T-cell (primary cell): ENCODE measurements at regions not wholly inside any gene's neighbourhood (a gene's known extent, or its start where the extent isn't known, plus 50 kb on each side); places are given as distances from the start of the nearest gene placed in this dataset.
"Not testable (repeated sequence)": the region's sequence is repeated elsewhere in the genome, so short reads cannot be mapped to it uniquely, and the experiment has no call there.

Experiments
- ATAC-seq, 4 experiments: fragments of 200-7000 bp in 3 of 4; fragments of 150-1000 bp in 1 of 4; cut with Tn5 transposase; replicated peaks in 1 of 4; 1 replicate in 3 of 4; 2 replicates in 1 of 4; pipeline ENCODE4 v1.10.0; 2021; ENCODE audit warnings: moderate library complexity in 3 of 4, mild to moderate bottlenecking in 2 of 4, moderate number of reproducible peaks in 1 of 4
- CTCF ChIA-PET, 2 donors: fragments of 300-600 bp; sonication (Branson Sonifier 250); formaldehyde crosslinking; loops; one replicate each; lab custom pipeline; 2022; ENCODE audit warnings: antibody characterized with exemption in 2 of 2; lab: Charles Lee
- POLR2A ChIA-PET, 2 donors: fragments of 300-600 bp; sonication (Branson Sonifier 250); formaldehyde crosslinking; loops; one replicate each; lab custom pipeline; 2022; ENCODE audit warnings: antibody characterized with exemption in 2 of 2; lab: Charles Lee
- DNase-seq, 35 experiments: peaks; one replicate each; pipeline versions ENCODE4 v3.0.0 to v3.0.0-alpha.2; 2013 to 2023
- H3K27ac ChIP-seq: one replicate; pipeline ENCODE4 v1.5.1; 2013; ENCODE audit warnings: low read length
- H3K27me3 ChIP-seq, 2 experiments: replicated peaks in 1 of 2; 1 replicate in 1 of 2; 2 replicates in 1 of 2; pipeline versions ENCODE4 v1.6.1 to v1.7.0; 2013; ENCODE audit warnings: low read length in 1 of 2, mixed read lengths in 1 of 2; ENCODE audit not compliant: control insufficient read depth in 2 of 2, insufficient read depth in 2 of 2; ENCODE audit errors: extremely low read depth in 1 of 2
- H3K36me3 ChIP-seq, 2 donors: 1 replicate in 1 of 2; 2 replicates in 1 of 2; pipeline versions ENCODE4 v1.6.1 to v1.7.0; 2013; ENCODE audit warnings: low read length in 1 of 2; ENCODE audit not compliant: control insufficient read depth in 2 of 2, insufficient read depth in 1 of 2; ENCODE audit errors: extremely low read depth in 1 of 2
- H3K4me1 ChIP-seq, 2 experiments: 1 replicate in 1 of 2; 2 replicates in 1 of 2; pipeline versions ENCODE4 v1.6.1 to v1.7.0; 2013; ENCODE audit warnings: low read length in 2 of 2, mixed read lengths in 1 of 2; ENCODE audit not compliant: insufficient read depth in 2 of 2, control insufficient read depth in 1 of 2; ENCODE audit errors: extremely low read depth in 1 of 2
- H3K4me3 ChIP-seq, 2 donors: 1 replicate in 1 of 2; 2 replicates in 1 of 2; pipeline versions ENCODE4 v1.5.1 to v1.7.0; 2013; ENCODE audit warnings: mild to moderate bottlenecking in 2 of 2, low read length in 1 of 2, moderate library complexity in 1 of 2; ENCODE audit not compliant: control insufficient read depth in 1 of 2; ENCODE audit errors: extremely low read depth in 1 of 2
- H3K9me3 ChIP-seq: 2 replicates; pipeline ENCODE4 v1.7.0; 2013
- H3K27ac Mint-ChIP-seq, 2 donors: one replicate each; pipeline ENCODE4 v1.8.0; 2020 to 2021; ENCODE audit warnings: mild to moderate bottlenecking in 2 of 2, mixed read lengths in 2 of 2
- H3K27me3 Mint-ChIP-seq, 2 donors: one replicate each; pipeline ENCODE4 v1.8.0; 2021 to 2022; ENCODE audit warnings: mixed read lengths in 2 of 2
- H3K36me3 Mint-ChIP-seq: one replicate; pipeline ENCODE4 v1.8.0; 2021; ENCODE audit warnings: mixed read lengths
- H3K4me1 Mint-ChIP-seq, 3 donors: one replicate each; pipeline ENCODE4 v1.8.0; 2020 to 2022; ENCODE audit warnings: mixed read lengths in 3 of 3, mild to moderate bottlenecking in 1 of 3
- H3K4me3 Mint-ChIP-seq, 3 donors: one replicate each; pipeline ENCODE4 v1.8.0; 2020 to 2022; ENCODE audit warnings: mild to moderate bottlenecking in 3 of 3, mixed read lengths in 3 of 3, moderate library complexity in 3 of 3
- H3K9me3 Mint-ChIP-seq, 3 donors: one replicate each; pipeline ENCODE4 v1.8.0; 2020 to 2022; ENCODE audit warnings: mixed read lengths in 3 of 3
- WGBS: methylation state at CpG from one replicate; pipeline ENCODE4 v1.1.5; 2013; ENCODE audit warnings: missing lambda C conversion rate; ENCODE audit not compliant: insufficient coverage; 5-methylcytosine and 5-hydroxymethylcytosine counted together

DNA sequence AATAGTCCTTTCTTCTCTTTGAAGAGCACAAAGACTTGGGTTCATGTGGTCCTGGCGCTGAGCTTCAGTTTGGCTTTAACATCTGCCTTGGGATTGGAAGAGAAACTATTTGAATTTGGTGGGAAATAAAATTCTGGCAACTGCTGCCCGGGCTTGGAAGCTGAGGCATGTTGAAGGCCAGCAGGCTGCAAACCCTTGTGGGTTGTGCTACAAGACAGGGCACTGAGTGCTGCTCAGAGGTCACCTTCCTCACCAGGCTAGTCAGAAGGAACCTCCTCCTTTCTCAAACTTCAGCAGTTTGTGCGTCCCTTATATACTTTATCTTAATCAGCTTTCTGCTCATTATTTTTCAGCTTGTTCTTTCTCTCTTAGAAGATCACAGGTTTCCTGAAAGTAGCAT, 238.4 kb upstream of the TBX18 start:
- DNase-seq (no peak), ATAC-seq (no peak)
- ChIA-PET POLR2A (no interaction called here), CTCF (no interaction called here)
- Mint-ChIP-seq H3K36me3 (no peaks in the 10 kb centered on the region), H3K4me3 (no peak overlapping the region), H3K4me1 (no peaks in the 10 kb centered on the region), H3K9me3 (peaks cover 0 to 14% (median 5%) of the 10 kb centered on the region in 3 donors), H3K27ac (no peak overlapping the region), H3K27me3 (no peaks in the 10 kb centered on the region)
- Histone ChIP-seq H3K27ac (no peak overlapping the region), H3K4me1 (no peaks in the 10 kb centered on the region), H3K27me3 (no peaks in the 10 kb centered on the region), H3K9me3 (no peaks in the 10 kb centered on the region), H3K36me3 (no peaks in the 10 kb centered on the region), H3K4me3 (no peak overlapping the region)
- WGBS = 83% methylated on average over 2 of the region's 3 CpGs

DNA sequence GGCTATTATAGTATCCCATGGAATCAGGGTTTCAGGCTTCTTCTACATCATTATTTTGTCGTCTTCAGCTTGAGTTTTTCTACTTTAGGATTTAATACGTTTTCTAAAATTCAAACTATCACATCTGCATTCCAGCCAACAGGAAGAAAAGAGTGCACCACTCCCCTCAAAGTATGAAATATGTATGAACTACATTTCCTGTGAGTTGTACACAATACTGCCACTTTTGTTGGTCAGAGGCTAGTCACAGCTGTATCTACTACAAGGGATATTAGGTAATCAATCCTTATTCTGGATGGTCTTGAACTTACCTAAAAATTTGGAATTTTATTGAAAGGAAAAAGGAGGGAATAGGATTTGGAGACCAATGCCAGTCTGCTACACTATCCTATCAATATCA, 235.6 kb upstream of the TBX18 start:
- no CpG with 5 or more reads among the region's 2 CpGs for WGBS
- POLR2A ChIA-PET = no interaction called here

DNA sequence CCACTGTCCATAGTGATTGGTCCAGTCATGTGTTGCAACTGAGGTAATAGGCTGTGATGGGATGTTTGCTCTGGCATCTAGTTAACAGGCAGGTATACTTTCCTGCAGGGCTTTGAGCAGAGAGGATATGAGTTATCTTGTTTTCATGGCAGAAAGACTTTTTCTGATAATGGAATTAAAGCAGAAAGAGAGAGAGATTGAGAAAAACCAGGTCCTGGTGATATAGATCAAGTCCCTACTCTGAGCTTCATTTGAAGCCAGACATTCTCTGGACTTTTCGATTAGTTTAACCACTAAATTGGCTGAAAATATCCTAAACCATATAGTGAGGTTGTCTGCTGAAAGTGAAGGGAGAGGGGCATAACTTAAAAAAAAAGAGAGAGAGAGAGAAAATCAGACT, 233.8 kb upstream of the TBX18 start:
- Mint-ChIP-seq H3K9me3 (peaks cover 2 to 15% (median 6%) of the 10 kb centered on the region in 3 donors), H3K4me3 (no peak overlapping the region), H3K27me3 (no peaks in the 10 kb centered on the region), H3K4me1 (no peaks in the 10 kb centered on the region), H3K36me3 (no peaks in the 10 kb centered on the region), H3K27ac (no peak overlapping the region)
- Histone ChIP-seq H3K4me3 (no peak overlapping the region), H3K9me3 (no peaks in the 10 kb centered on the region), H3K36me3 (no peaks in the 10 kb centered on the region), H3K27ac (no peak overlapping the region), H3K27me3 (no peaks in the 10 kb centered on the region), H3K4me1 (no peaks in the 10 kb centered on the region)
- no peak for ATAC-seq
- POLR2A ChIA-PET = no interaction called here
- no peak for DNase-seq
- no CpG with 5 or more reads among the region's 1 CpG for WGBS
- CTCF ChIA-PET = no interaction called here

More for the DNA sequence above, 235.6 kb upstream of the TBX18 start:
- Mint-ChIP-seq H3K36me3 (no peaks in the 10 kb centered on the region), H3K27me3 (no peaks in the 10 kb centered on the region), H3K9me3 (peaks cover 0 to 18% (median 14%) of the 10 kb centered on the region in 3 donors), H3K4me3 (no peak overlapping the region), H3K27ac (no peak overlapping the region), H3K4me1 (no peaks in the 10 kb centered on the region)
- no peaks in the 10 kb centered on the region for H3K36me3 ChIP-seq
- no peaks in the 10 kb centered on the region for H3K4me1 ChIP-seq
- H3K4me3 ChIP-seq = no peak overlapping the region
- no peak overlapping the region for H3K27ac ChIP-seq
- DNase-seq (no peak), ATAC-seq (no peak)
- no peaks in the 10 kb centered on the region for H3K9me3 ChIP-seq
- H3K27me3 ChIP-seq = no peaks in the 10 kb centered on the region
- CTCF ChIA-PET = no interaction called here

DNA sequence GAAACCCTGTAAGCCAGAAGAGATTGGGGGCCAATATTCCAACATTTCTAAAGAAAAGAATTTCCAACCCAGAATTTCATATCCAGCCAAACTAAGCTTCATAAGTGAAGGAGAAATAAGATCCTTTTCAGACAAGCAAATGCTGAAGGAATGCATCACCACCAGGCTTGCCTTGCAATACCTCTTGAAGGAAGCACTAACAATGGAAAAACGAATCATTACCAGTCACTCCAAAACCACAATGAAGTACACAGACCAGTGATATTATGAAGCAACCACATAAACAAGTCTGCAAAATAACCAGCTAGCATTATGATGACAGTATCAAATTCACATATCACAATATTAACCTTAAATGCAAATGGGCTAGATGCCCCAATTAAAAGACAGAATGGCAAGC, 224.4 kb upstream of the TBX18 start:
- not testable (repeated sequence) for H3K4me3 ChIP-seq, H3K9me3 ChIP-seq

DNA sequence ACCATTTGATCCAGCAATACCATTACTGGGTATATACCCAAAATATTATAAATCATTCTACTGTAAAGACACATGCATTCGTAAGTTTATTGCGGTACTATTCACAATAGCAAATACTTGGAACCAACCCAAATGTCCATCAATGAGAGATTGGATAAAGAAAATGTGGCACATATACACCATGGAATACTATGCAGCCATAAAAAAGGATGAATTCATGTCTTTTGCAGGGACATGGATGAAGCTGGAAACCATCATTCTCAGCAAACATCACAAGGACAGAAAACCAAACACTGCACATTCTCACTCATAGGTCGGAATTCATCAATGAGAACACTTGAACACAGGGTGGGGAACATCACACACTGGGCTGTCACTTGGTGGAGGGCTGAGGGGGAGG, 221.1 kb upstream of the TBX18 start:
- H3K9me3 ChIP-seq, H3K27ac Mint-ChIP-seq, H3K4me1 ChIP-seq, DNase-seq, ATAC-seq, H3K27me3 ChIP-seq, H3K36me3 Mint-ChIP-seq, H3K4me3 Mint-ChIP-seq, POLR2A ChIA-PET, H3K4me1 Mint-ChIP-seq, H3K4me3 ChIP-seq, H3K36me3 ChIP-seq, CTCF ChIA-PET, H3K27me3 Mint-ChIP-seq, H3K27ac ChIP-seq: not testable (repeated sequence)
- H3K9me3 Mint-ChIP-seq = peaks cover 19 to 49% (median 25%) of the 10 kb centered on the region in 3 donors
- no CpG with 5 or more reads among the region's 3 CpGs for WGBS

More for the DNA sequence above, 224.4 kb upstream of the TBX18 start:
- H3K4me1 ChIP-seq, H3K27ac Mint-ChIP-seq, H3K27me3 ChIP-seq, DNase-seq, H3K27ac ChIP-seq, CTCF ChIA-PET, H3K27me3 Mint-ChIP-seq, POLR2A ChIA-PET, H3K4me1 Mint-ChIP-seq, H3K36me3 Mint-ChIP-seq, ATAC-seq, H3K36me3 ChIP-seq, H3K4me3 Mint-ChIP-seq: not testable (repeated sequence)
- no CpG with 5 or more reads among the region's 1 CpG for WGBS
- peaks cover 18 to 42% (median 20%) of the 10 kb centered on the region in 3 donors for H3K9me3 Mint-ChIP-seq

DNA sequence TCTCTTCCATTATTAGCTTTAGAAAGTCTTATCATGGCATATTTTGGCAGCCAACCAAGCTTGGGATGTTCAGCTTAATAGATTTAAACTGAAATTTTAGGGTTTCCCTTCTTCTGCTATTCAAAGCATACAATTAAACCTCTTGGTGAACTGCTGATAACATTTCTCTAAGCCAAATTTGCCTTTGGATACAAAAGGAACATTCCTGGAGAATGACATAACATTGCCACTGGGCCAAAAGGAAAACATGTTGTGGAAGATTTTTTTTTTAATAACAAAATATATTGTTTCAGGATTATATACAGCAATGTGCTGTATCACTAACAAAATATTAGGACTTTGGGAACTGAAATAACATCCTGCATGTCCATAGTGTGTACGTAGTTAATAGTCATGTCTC, 215.1 kb upstream of the TBX18 start:
- no CpG with 5 or more reads among the region's 1 CpG for WGBS
- CTCF ChIA-PET = no interaction called here
- H3K27me3 ChIP-seq = no peaks in the 10 kb centered on the region
- Mint-ChIP-seq H3K27ac (no peak overlapping the region), H3K4me1 (no peaks in the 10 kb centered on the region), H3K36me3 (no peaks in the 10 kb centered on the region), H3K27me3 (no peaks in the 10 kb centered on the region), H3K4me3 (no peak overlapping the region), H3K9me3 (peaks cover 11 to 23% (median 15%) of the 10 kb centered on the region in 3 donors)
- no peak overlapping the region for H3K4me3 ChIP-seq
- H3K27ac ChIP-seq = no peak overlapping the region
- no peaks in the 10 kb centered on the region for H3K9me3 ChIP-seq
- H3K36me3 ChIP-seq = no peaks in the 10 kb centered on the region
- POLR2A ChIA-PET = no interaction called here
- H3K4me1 ChIP-seq = no peaks in the 10 kb centered on the region
- ATAC-seq (no peak), DNase-seq (no peak)

DNA sequence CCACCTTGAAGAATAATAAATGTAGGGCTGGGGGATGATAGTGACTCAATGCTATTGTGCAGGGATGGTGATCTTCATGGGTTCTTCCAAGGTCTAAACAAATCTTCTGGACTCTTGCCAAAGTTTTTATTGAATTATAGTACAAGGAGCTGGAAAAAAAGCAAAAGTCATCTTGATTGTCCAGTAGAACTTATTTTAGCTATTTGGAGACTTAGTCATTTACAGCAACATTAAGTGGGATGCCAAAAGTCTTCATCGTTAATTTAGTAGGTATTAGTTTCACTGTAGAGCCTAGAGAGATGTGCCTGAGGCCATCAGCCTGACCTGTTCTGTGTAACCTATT, 212.9 kb upstream of the TBX18 start:
- WGBS = no CpG with 5 or more reads among the region's 1 CpG
- H3K4me1 ChIP-seq = no peaks in the 10 kb centered on the region
- POLR2A ChIA-PET = no interaction called here

More for the DNA sequence above, 212.9 kb upstream of the TBX18 start:
- Histone ChIP-seq H3K9me3 (no peaks in the 10 kb centered on the region), H3K27ac (no peak overlapping the region), H3K27me3 (no peaks in the 10 kb centered on the region), H3K36me3 (no peaks in the 10 kb centered on the region), H3K4me3 (no peak overlapping the region)
- Mint-ChIP-seq H3K27ac (no peak overlapping the region), H3K4me3 (no peak overlapping the region), H3K4me1 (no peaks in the 10 kb centered on the region), H3K9me3 (peaks cover 8 to 15% (median 11%) of the 10 kb centered on the region in 3 donors), H3K36me3 (no peaks in the 10 kb centered on the region), H3K27me3 (no peaks in the 10 kb centered on the region)
- DNase-seq (no peak), ATAC-seq (no peak)
- CTCF ChIA-PET = interaction anchor here in 1 of 2 donors (0.6 kb wide), 1 partner anchor 1022 kb away, joined by 4 read pairs; no protein-coding TSS in a partner anchor
